WTC11 (cell line): ENCODE measurements at regions not wholly inside any gene's neighbourhood (a gene's known extent, or its start where the extent isn't known, plus 50 kb on each side); places are given as distances from the start of the nearest gene placed in this dataset.

Experiments used
- ATAC-seq: fragments of 200-7000 bp; cut with Tn5 transposase; 2 replicates; pipeline ENCODE4 v1.10.0; 2021; ENCODE audit warnings: mild to moderate bottlenecking, moderate library complexity
- CTCF ChIA-PET: fragments of 300-600 bp; sonication (Branson Sonifier 250); formaldehyde crosslinking; loops from one replicate; lab custom pipeline; 2021; ENCODE audit warnings: antibody characterized with exemption; lab: Charles Lee
- POLR2A ChIA-PET: fragments of 350-600 bp; sonication (Branson Sonifier 250); formaldehyde crosslinking; loops from one replicate; lab custom pipeline; 2021; ENCODE audit warnings: antibody characterized with exemption; lab: Charles Lee
- DNase-seq: peaks from one replicate; pipeline ENCODE4 v3.0.0; 2021; ENCODE audit warnings: low spot score
- H3K27ac Mint-ChIP-seq: 2 replicates; pipeline ENCODE4 v1.8.0; 2021; ENCODE audit warnings: mixed read lengths
- H3K27me3 Mint-ChIP-seq: 2 replicates; pipeline ENCODE4 v1.8.0; 2021; ENCODE audit warnings: low read depth, mild to moderate bottlenecking, moderate library complexity, mixed read lengths
- H3K36me3 Mint-ChIP-seq: 2 replicates; pipeline ENCODE4 v1.8.0; 2021; ENCODE audit warnings: mixed read lengths
- H3K4me1 Mint-ChIP-seq: 2 replicates; pipeline ENCODE4 v1.8.0; 2022; ENCODE audit warnings: mixed read lengths
- H3K4me3 Mint-ChIP-seq: 2 replicates; pipeline ENCODE4 v1.8.0; 2021; ENCODE audit warnings: mild to moderate bottlenecking, moderate library complexity, mixed read lengths
- H3K9me3 Mint-ChIP-seq: 2 replicates; pipeline ENCODE4 v1.8.0; 2021; ENCODE audit warnings: mixed read lengths
- CREB1 ChIP-seq: sonication (generic); formaldehyde crosslinking; IDR thresholded peaks from 2 replicates; pipeline ENCODE4 v1.8.0; 2023; ENCODE audit warnings: mild to moderate bottlenecking, missing genetic modification reagents
- E2F4 ChIP-seq: sonication (generic); formaldehyde crosslinking; IDR thresholded peaks from 2 replicates; pipeline ENCODE4 v1.8.1; 2022; ENCODE audit warnings: low read depth, mild to moderate bottlenecking, moderate library complexity, missing genetic modification reagents, borderline replicate concordance
- EMX1 ChIP-seq: fragments of 250-450 bp; sonication (Bioruptor Pico); IDR thresholded peaks from 2 replicates; pipeline ENCODE4 v1.8.0; 2021; ENCODE audit warnings: mild to moderate bottlenecking
- FOXJ3 ChIP-seq: sonication (generic); formaldehyde crosslinking; IDR thresholded peaks from 2 replicates; pipeline ENCODE4 v1.9.0; 2021; ENCODE audit warnings: missing genetic modification reagents, mild to moderate bottlenecking, borderline replicate concordance
- FOXK1 ChIP-seq: sonication (generic); formaldehyde crosslinking; IDR thresholded peaks from 2 replicates; pipeline ENCODE4 v1.8.0; 2022; ENCODE audit warnings: mild to moderate bottlenecking, moderate library complexity, missing genetic modification reagents
- GTF2I ChIP-seq: fragments of 250-450 bp; sonication (Bioruptor Pico); conservative IDR thresholded peaks from 2 replicates; pipeline ENCODE4 v1.4.0; 2021; ENCODE audit warnings: mild to moderate bottlenecking
- KAT7 ChIP-seq: sonication (generic); formaldehyde crosslinking; IDR thresholded peaks from 2 replicates; pipeline ENCODE4 v1.8.1; 2023; ENCODE audit warnings: missing genetic modification reagents, mild to moderate bottlenecking, borderline replicate concordance
- MAX ChIP-seq: sonication (generic); formaldehyde crosslinking; IDR thresholded peaks from 2 replicates; pipeline ENCODE4 v1.8.0; 2022; ENCODE audit warnings: mild to moderate bottlenecking, missing genetic modification reagents
- NR1H2 ChIP-seq: sonication (generic); formaldehyde crosslinking; IDR thresholded peaks from 2 replicates; pipeline ENCODE4 v1.9.0; 2021; ENCODE audit warnings: mild to moderate bottlenecking, moderate library complexity, missing genetic modification reagents
- OVOL2 ChIP-seq: fragments of 250-450 bp; sonication (Bioruptor Pico); IDR thresholded peaks from 2 replicates; pipeline ENCODE4 v1.9.0; 2021; ENCODE audit warnings: mild to moderate bottlenecking, borderline replicate concordance
- PRDM15 ChIP-seq: sonication (generic); formaldehyde crosslinking; IDR thresholded peaks from 2 replicates; pipeline ENCODE4 v1.8.0; 2022; ENCODE audit warnings: missing genetic modification reagents
- PREB ChIP-seq: sonication (generic); formaldehyde crosslinking; IDR thresholded peaks from 2 replicates; pipeline ENCODE4 v1.8.1; 2022; ENCODE audit warnings: mild to moderate bottlenecking, missing genetic modification reagents, moderate library complexity, borderline replicate concordance
- STAT6 ChIP-seq: sonication (generic); formaldehyde crosslinking; conservative IDR thresholded peaks from 2 replicates; pipeline ENCODE4 v1.8.1; 2023; ENCODE audit warnings: mild to moderate bottlenecking, low read depth, missing genetic modification reagents, moderate library complexity
- ZBTB43 ChIP-seq: sonication (generic); formaldehyde crosslinking; IDR thresholded peaks from 2 replicates; pipeline ENCODE4 v1.8.1; 2023; ENCODE audit warnings: mild to moderate bottlenecking, missing genetic modification reagents
- ZMAT4 ChIP-seq: fragments of 250-450 bp; sonication (Bioruptor Pico); IDR thresholded peaks from 2 replicates; pipeline ENCODE4 v1.9.0; 2021; ENCODE audit warnings: mild to moderate bottlenecking
- ZNF232 ChIP-seq: sonication (generic); formaldehyde crosslinking; IDR thresholded peaks from 2 replicates; pipeline ENCODE4 v1.8.0; 2022; ENCODE audit warnings: mild to moderate bottlenecking, missing genetic modification reagents
- ZNF512 ChIP-seq: sonication (generic); formaldehyde crosslinking; IDR thresholded peaks from 2 replicates; pipeline ENCODE4 v1.8.1; 2022; ENCODE audit warnings: missing genetic modification reagents, borderline replicate concordance
- TF ChIP-seq, protein P1 (sequence below): fragments of 250-450 bp; sonication (Bioruptor Pico); IDR thresholded peaks from 2 replicates; pipeline ENCODE4 v1.9.0; 2021; ENCODE audit warnings: moderate library complexity, mild to moderate bottlenecking, inconsistent platforms, borderline replicate concordance

DNA sequence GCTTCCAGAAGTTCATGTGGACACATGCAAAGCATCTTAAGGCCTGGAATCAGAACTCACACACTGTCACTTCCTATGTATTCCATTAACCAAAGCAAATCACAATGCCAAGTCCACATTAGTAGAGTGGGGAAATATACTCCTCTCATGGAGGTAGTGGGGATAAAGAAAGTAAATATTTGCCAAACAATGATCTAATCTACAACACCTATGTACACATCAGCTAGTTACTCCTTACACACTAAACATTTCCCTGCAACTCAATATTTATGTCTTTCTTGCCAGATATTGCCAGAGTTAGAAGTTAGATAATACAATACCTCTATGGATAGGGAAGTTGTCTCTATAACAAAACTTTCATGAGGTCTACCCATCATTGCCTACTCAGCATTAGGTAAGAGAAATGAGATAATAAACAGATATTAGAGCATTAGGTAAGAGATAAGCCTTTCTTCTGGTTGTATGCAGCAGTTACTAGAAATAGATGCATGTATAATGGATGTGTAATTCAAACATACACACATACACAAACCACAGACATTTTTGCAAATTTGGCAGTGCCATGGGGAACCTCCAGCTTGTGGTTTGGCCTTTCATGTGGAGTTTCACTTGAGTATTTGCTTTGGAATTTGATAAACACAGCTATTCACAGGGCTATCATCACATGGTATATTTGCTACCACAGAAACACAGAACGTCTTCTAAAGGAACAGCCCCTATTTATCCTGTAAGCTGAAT lies 196.5 kb downstream of the TLE1 start:
- CTCF ChIA-PET, result no interaction called here
- no peak for ATAC-seq

DNA sequence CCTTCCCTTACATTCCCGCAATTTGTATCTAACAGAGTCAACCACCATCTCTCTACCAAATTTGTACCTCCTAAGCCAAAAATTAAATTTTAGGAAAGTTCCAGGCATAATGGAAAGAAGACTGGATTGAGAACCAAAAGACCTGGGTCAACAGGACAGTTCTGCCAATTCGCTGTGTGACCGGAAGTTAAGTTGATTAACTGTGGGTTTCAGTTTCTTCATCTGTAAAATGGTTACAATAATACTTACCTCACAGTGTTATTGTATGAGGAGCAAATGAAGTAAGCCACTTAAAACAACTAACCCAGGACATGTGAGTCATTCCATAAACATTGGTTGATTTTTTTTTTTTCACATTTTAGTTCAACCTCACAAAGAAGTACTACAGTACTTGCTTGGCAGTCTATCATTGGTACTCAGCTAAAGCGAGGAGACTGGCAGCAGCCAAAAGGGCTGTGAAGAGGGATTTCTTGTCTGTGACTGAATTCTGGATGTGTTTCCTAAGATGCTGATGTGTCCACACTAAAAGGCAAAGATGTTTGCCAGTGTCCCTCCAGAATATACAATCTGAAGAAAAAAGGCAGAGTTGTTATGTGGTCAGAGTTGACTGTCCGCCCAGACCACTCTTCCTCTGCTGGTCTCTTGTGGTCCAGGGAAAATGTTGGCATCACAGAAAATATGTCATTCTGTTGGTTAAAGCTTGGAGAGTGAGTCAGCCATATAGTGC lies 198.6 kb downstream of the TLE1 start:
- Mint-ChIP-seq H3K4me1 (no peaks in the 10 kb centered on the region), H3K27me3 (no peaks in the 10 kb centered on the region), H3K9me3 (peaks cover 7% of the 10 kb centered on the region; the same call in 1 of the 2 replicates), H3K36me3 (no peaks in the 10 kb centered on the region), H3K27ac (no peak overlapping the region), H3K4me3 (no peak overlapping the region)
- DNase-seq (no peak), ATAC-seq (no peak)
- CTCF ChIA-PET, result no interaction called here
- POLR2A ChIA-PET, result no interaction called here
- no peak for TF ChIP-seq ZNF232 (CRISPR knock-in tag)
- no peak for TF ChIP-seq ZNF512 (CRISPR knock-in tag)
- no peak for TF ChIP-seq FOXK1 (CRISPR knock-in tag)
- TF ChIP-seq PRDM15 (CRISPR knock-in tag), result no peak
- TF ChIP-seq CREB1 (CRISPR knock-in tag), result no peak
- no peak for TF ChIP-seq ZBTB43 (CRISPR knock-in tag)
- TF ChIP-seq EMX1 (CRISPR knock-in tag), result no peak
- no peak for TF ChIP-seq PREB (CRISPR knock-in tag)
- no peak for TF ChIP-seq FOXJ3 (CRISPR knock-in tag)
- TF ChIP-seq NR1H2 (CRISPR knock-in tag), result no peak
- no peak for TF ChIP-seq OVOL2 (CRISPR knock-in tag)
- no peak for TF ChIP-seq STAT6 (CRISPR knock-in tag)
- no peak for TF ChIP-seq E2F4 (CRISPR knock-in tag)
- TF ChIP-seq GTF2I (CRISPR knock-in tag), result no peak
- TF ChIP-seq ZMAT4 (CRISPR knock-in tag), result no peak
- no peak for TF ChIP-seq MAX (CRISPR knock-in tag)
- TF ChIP-seq, protein P1, sequence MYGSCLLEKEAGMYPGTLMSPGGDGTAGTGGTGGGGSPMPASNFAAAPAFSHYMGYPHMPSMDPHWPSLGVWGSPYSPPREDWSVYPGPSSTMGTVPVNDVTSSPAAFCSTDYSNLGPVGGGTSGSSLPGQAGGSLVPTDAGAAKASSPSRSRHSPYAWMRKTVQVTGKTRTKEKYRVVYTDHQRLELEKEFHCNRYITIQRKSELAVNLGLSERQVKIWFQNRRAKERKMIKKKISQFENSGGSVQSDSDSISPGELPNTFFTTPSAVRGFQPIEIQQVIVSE, result no peak

More for the DNA sequence above, 196.5 kb downstream of the TLE1 start:
- H3K27me3 Mint-ChIP-seq, result no peaks in the 10 kb centered on the region
- no peaks in the 10 kb centered on the region for H3K4me1 Mint-ChIP-seq
- H3K36me3 Mint-ChIP-seq, result no peaks in the 10 kb centered on the region
- POLR2A ChIA-PET, result no interaction called here
- no peak overlapping the region for H3K4me3 Mint-ChIP-seq
- DNase-seq, result no peak
- H3K9me3 Mint-ChIP-seq, result no peaks in the 10 kb centered on the region; the same call in 1 of the 2 replicates
- no peak overlapping the region for H3K27ac Mint-ChIP-seq
- no peak for TF ChIP-seq KAT7 (CRISPR knock-in tag)
